NCI-H1694 treated with DMSO at 0.1 percent for 48 hours (cell line): ENCODE measurements at regions not wholly inside any gene's neighbourhood (a gene's known extent, or its start where the extent isn't known, plus 50 kb on each side); places are given as distances from the start of the nearest gene placed in this dataset.
"Not testable (repeated sequence)": the region's sequence is repeated elsewhere in the genome, so short reads cannot be mapped to it uniquely, and the experiment has no call there.

Experiments
- DNase-seq: peaks from one replicate; lab custom pipeline; 2025; lab: John Stamatoyannopoulos, UW

- no peak for DNase-seq
Measured at GRCh38 chr14:46596236-46596635, 55.3 kb downstream of the RPL10L start.

DNA sequence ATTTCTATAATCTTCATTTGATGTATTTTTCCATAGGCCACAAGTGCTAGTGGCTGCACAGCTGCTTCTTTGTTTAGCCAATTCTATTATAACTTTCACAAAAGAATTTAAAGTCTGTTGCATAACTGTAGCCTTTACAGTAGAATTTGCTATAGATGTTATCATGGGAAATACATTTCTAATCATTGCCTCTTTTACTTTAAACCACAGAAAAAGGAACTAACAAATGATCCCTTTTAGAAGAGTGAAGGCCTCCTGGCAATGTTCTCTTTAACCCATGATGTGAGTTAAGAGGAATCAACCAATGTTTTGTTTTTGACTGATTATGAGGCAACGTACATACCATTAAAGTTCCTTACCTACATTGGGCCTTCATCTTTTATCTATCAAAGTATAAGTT, 68.8 kb downstream of the RPL10L start:
- no peak for DNase-seq

- DNase-seq = no peak
Measured at GRCh38 chr14:46581036-46581671, 70.4 kb downstream of the RPL10L start.

DNA sequence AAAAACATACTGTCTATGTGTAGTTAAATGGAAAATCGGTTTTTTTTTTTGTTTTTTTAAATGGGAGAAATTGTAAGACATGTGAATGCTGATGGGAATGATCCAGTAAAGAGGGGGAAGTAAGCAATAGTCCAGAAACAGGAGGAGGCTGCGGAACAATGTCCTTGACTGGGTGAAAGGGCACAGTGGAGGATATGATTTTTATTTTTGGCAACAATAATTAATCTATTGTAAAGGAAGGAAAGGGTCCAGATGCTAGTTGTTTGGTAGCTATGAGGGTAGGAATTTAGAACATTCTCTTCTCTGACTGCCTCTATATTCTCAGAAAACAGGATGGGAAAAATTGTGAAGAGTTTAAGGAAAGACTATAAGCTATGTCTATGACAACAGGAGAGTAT, 76.6 kb downstream of the RPL10L start:
- no peak for DNase-seq

DNA sequence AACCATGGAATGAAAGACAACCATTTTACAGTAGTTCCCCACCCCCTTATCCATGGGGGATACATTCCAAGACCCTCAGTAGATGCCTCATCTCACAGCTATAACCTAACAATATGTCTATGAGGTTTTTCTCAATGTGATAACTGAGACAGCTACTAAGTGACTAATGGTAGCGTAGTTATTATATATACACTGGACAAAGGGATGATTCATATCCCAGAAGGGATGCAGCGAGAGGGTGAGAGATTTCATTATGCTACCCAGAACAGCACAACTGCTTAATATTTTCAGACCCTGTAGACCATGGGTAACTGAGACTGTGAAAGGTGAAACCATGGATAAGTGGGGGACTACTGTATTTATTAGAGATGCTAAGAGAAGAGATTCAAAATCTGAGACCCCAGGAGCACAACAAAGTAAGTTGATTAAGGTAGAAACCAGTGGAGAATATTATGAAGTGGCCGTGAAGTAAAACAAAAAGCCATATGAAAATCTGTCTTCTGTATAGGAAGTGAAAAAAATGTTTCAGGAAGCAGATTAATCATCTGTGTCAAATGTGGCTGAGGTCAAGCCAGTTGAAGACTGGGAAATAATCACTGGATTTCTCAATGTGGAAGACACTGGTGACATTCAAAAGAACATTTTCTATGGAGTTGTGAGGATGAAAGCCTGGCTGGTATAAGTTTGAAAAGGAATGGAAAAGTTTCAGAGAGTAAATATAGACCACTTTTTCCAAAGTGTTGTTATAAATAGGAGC, 77.2 kb downstream of the RPL10L start:
- no peak for DNase-seq

DNA sequence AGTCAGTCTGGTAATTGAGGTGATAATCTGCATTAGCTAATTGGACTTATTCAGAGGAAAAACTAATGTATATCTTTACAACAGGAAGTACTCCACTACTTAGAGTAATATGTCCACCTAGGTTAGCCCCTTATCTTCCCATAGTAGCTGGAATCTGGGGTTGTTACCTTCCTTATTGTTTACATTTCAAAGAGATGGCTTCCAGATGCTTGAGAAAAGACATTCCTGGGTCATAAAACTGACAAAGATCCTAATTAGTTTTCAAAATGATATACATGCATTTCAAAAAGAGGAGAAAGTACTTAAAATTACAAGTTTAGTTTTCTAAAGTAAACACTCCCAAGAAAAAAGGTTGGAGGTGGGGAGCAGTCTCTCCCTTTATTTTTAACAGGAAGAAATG, 78.1 kb downstream of the RPL10L start:
- DNase-seq = no peak

DNA sequence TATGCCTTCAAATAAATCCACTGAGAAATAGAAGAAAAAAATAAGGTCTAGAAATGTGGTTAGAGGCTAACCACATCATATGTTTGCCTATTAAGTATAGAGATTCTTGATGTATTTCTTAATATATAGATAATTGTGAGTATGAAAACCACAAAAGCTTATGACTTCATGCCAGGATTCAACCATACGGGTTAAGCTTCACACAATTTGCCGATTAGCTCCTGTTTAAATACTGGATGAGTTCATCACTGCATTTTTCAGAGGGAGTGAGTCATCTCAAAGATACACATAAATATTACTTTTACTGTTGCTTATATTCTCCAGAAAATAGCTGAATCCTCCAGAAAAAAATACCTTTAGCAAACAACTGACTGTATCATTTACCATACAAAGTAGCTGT, 79.6 kb downstream of the RPL10L start:
- DNase-seq = no peak

- DNase-seq = not testable (repeated sequence)
Measured at GRCh38 chr14:46568161-46568560, 83.4 kb downstream of the RPL10L start.

DNA sequence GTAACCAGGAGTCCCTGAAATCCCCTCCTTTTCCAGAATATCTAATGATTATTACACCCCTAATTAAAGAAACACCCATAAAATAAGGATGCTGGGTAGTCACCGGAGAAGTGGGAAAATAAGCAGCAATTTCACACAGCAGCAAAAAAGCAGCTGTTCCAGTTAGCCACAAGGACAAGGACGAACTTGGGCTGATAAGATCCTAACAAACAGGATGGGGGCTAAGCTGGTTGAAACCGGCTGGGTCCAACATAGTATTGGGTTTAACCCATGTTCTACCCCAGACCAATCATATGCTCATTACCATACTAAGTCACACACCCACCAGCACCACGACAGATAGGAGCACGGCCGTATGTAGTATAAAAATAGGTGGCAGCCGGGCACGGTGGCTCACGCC, 100.7 kb downstream of the RPL10L start:
- no peak for DNase-seq

DNA sequence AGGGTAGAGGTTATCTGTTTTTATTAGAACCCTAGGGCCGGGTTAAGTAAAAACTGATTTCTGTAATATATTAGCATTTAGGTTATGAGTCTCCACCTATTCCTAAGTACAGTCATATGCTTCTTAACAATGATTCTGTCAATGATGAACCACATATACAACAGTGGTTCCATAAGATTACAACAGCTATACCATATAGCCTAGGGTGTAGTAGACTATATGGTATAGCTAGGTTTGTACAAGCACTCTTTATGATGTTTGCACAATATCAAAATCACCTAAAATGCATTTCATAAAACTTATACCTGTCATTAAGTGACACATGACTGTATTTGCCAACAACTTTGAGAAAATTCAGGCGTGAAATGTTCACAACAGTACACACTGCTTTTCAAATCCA, 110.6 kb downstream of the RPL10L start:
- DNase-seq = no peak

DNA sequence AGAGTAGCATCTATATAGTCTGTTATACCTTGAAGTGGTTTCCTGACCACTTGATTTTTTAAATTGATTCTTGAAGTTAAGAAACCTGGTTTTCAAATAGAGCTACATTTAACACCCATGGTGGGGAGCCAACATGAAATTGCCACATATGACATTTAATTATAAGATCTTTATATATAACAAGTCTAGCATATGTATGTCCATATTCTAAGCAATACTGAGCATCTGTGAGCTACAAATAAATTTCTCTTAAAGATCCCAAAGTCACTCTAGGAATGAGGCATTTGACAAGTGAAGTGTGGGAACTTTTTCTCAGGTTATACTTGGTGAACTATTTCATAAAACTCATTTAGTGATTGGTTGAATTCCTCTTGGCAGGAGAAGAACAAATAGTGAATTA, 132.5 kb downstream of the RPL10L start:
- DNase-seq = no peak

DNA sequence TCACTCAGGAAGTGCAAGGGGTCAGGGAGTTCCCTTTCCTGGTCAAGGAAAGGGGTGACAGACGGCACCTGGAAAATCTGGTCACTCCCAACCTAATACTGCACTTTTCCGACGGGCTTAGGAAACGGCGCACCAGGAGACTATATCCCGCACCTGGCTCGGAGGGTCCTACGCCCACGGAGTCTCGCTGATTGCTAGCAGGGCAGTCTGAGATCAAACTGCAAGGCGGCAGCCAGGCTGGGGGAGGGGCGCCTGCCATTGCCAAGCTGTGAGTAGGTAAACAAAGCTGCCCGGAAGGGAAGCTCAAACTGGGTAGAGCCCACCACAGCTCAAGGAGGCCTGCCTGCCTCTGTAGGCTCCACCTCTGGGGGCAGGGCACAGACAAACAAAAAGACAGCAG, 142.8 kb downstream of the RPL10L start:
- not testable (repeated sequence) for DNase-seq

DNA sequence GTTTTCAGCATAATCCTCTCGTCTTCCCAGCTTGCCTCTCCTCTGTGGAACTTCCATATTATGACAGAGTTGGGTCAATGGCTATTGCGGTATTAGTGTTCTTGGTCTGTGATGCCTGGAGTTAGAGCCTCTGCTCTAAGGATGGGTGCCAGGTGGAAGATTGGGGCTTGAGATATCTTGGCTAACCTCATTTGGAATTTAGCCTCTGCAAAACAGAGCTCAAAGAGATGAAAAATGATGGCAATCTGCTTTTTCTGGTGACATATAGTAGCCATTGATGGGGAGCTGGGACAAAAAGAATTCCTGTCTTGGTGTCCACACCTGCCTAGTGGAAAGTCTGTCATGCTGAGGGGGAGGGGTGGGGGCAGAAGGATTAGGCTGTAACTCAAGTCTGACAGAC, 152.1 kb downstream of the RPL10L start:
- no peak for DNase-seq

DNA sequence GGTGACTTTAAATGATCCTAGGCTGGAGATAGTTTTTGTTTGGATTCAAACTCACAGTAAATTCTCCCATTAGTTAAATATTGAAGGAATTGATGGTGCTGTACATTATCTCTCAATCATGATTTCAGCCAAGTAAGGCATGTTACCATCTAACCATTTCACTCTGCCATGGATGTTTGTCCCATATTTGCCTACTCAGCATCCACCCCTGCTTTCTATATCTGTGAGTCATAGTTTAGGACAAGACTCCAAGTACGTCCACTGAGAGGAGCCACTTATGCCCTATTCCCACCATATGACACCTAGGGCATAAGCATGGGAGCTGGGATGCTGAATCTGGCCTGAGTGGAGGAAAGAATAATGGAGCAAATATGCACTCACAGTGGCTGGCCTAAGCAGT, 155.2 kb downstream of the RPL10L start:
- DNase-seq = no peak

DNA sequence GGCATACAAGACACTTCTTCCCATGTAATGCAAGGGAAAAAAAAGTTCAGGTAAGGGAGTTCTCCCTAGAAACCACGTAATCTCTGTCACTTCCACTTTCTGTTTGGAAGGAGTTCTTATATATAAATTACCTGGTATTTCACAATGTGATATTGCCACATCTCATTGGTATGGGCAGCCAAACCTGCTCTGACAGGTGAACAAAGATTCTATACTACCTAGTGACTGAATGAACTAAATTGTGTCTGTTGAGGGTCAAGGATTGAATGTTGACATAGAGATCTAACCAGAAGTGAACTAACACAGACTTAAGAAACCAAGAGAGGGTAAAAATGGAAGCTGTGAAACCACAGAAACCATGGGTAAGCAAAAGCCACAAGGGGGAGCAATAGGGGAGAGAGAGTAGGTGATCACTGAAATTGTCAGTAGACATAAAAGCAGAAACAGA, 161.3 kb downstream of the RPL10L start:
- DNase-seq = peak; percentile 2

GRCh38 chr14:46488374-46488773, 163.2 kb downstream of the RPL10L start:
- no peak for DNase-seq

DNA sequence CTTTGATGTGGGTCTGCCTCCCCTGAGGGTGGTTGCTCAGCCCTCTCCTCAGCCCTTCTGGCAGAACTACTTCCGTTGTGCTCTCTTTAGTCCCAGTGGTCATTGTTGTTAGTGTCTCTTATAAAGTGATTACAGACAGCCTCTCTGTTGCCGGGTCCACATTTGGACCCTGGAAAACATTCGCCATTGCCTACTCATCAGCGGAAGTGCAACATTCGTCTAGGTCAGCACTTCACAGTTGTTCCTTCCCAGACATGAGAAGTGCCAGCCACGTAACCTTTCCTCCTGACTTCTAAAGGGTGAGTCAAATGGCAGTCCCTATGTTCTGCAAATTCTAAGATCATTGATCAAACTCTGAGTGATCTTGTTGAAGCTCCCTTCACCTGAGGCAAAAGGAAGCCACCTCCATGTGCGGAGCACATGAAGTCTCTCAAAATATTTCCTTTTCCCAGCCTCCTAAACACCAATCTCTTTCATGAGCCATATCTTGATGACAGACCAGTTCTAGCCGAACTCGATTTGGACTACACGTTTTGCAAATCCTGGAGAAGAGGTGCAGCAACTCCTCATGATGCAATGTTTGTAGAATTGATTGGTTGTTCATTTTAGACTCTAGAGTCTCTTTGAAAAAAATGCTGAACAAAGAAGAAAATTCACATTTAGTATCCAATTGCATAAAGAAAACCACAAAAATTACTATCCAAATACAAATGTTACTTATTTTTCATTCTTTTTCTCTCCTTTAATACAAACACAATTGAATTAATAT, 163.8 kb downstream of the RPL10L start:
- no peak for DNase-seq

DNA sequence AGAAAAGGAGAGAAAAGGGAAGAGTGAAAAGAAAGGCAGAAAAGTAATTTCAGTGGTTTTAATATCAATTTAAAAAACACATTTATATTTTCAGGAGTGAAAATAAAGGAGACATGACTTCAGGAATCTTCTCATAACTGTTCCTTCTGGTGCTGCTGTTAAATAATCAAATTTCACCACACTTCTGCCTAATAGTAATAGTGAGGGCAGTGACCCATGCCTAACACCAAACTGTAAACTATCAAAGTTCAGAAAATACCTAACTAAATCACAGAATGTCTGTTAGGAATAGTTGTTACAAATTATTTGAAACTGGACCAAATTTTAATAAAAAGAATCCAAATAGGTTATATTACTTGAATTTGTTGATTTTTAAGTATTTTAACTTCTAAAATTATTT, 169.4 kb downstream of the RPL10L start:
- no peak for DNase-seq

DNA sequence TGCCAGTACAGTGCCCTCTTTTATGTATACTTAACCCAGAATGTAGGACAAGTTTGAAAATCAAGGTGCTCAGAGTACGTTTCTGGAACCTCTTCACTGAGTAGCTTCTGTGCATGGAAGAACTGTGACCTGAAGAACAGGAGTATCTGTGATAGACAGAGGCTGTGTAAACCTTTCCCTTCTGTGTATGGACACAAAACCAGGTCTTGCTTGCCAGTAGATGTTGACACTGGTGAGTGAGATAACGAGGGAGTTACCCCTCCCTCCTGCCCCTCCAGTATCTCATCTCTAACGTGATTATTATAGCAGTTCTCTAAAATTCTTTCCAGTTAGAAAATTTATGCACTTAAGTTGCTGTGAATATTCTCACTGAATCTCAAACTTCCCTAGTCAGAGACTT, 170.8 kb downstream of the RPL10L start:
- DNase-seq = no peak

GRCh38 chr14:46472261-46472660, 179.3 kb downstream of the RPL10L start:
- DNase-seq = no peak

- no peak for DNase-seq
Measured at GRCh38 chr14:46464341-46464740, 187.2 kb downstream of the RPL10L start.

DNA sequence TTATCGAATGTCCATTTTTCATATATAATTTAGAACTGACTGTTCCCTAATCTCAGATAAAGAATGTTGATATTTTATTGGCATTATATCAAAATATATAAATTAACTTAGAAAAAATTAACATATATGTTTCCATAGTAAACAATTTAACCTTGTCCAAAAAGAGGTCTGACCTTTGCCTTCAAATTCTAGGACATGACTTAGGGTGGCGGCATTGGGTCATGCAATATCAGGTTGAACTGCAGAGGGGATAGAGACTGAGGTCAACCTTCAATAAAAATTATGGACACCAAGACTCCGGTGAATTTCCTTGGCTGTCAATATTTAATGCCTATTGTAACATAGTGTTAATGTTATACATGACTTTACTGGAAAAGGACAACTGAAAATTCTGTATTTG, 199.8 kb downstream of the RPL10L start:
- no peak for DNase-seq

GRCh38 chr14:46444666-46445065, 206.9 kb downstream of the RPL10L start:
- no peak for DNase-seq
